GM12878 (cell line): ENCODE measurements at regions not wholly inside any gene's neighbourhood (a gene's known extent, or its start where the extent isn't known, plus 50 kb on each side); places are given as distances from the start of the nearest gene placed in this dataset.

Experiments used
- ATAC-seq: fragments of 200-7000 bp; cut with Tn5 transposase; 3 replicates; pipeline ENCODE4 v1.9.1; 2020; ENCODE audit warnings: mild to moderate bottlenecking, moderate library complexity
- BruUV-seq: library from RNA; stranded (reverse); fragments of 400-500 nt; replicated peaks from 2 replicates; lab custom pipeline; 2021; lab: Mats Ljungman, UMichigan
- CTCF ChIA-PET: fragments of 300-600 bp; sonication (Branson Sonifier 250); formaldehyde crosslinking; extraction: SDS; loops from one replicate; lab custom pipeline; 2021; ENCODE audit warnings: inconsistent platforms; lab: Yijun Ruan, JAX
- POLR2A ChIA-PET: fragments of 350-600 bp; formaldehyde crosslinking; extraction: SDS; loops from one replicate; lab custom pipeline; 2021; ENCODE audit warnings: inconsistent platforms; lab: Charles Lee
- RAD21 ChIA-PET: fragments of 300-600 bp; sonication (Branson Sonifier 250); formaldehyde crosslinking; loops from one replicate; lab custom pipeline; 2023; ENCODE audit warnings: antibody characterized with exemption; ENCODE audit not compliant: unreplicated experiment; lab: Charles Lee
- SMC1A ChIA-PET: fragments of 300-600 bp; sonication (Branson Sonifier 250); formaldehyde crosslinking; loops from one replicate; lab custom pipeline; 2023; ENCODE audit not compliant: unreplicated experiment, uncharacterized antibody; lab: Charles Lee
- DNase-seq: peaks from one replicate; pipeline ENCODE4 v3.0.0-alpha.2; 2011; ENCODE audit warnings: low read depth, low spot score
- FAIRE-seq: peaks from 3 replicates; lab custom pipeline; 2011; peaks lifted over from hg19 to GRCh38; lab: Jason Lieb, UNC
- H2AFZ ChIP-seq: 2 replicates; pipeline ENCODE4 v1.6.0; 2011; ENCODE audit warnings: low read depth, low read length, control low read depth; ENCODE audit not compliant: control insufficient read depth
- H3K27ac ChIP-seq: 2 replicates; pipeline ENCODE4 v1.5.1; 2011; ENCODE audit warnings: control low read depth; ENCODE audit not compliant: control insufficient read depth, insufficient read depth
- H3K27me3 ChIP-seq, 2 experiments: replicated peaks in 1 of 2; 2 replicates each; pipeline versions ENCODE4 v1.6.0 to v1.6.1; 2011; ENCODE audit warnings: low read length in 1 of 2; ENCODE audit not compliant: control insufficient read depth in 2 of 2, insufficient read depth in 2 of 2
- H3K36me3 ChIP-seq, 2 experiments: 2 replicates each; pipeline ENCODE4 v1.5.1; 2011; ENCODE audit warnings: low read length in 1 of 2; ENCODE audit not compliant: control insufficient read depth in 2 of 2, insufficient read depth in 2 of 2
- H3K4me1 ChIP-seq: 2 replicates; pipeline ENCODE4 v1.6.1; 2011; ENCODE audit warnings: mild to moderate bottlenecking, low read length, moderate library complexity, mixed read lengths; ENCODE audit not compliant: control insufficient read depth, insufficient read depth
- H3K4me2 ChIP-seq: 2 replicates; pipeline ENCODE4 v1.6.0; 2011; ENCODE audit warnings: control low read depth; ENCODE audit not compliant: control insufficient read depth, insufficient read depth
- H3K4me3 ChIP-seq: fragments of 200-600 bp; sonication (generic); 2 replicates; pipeline ENCODE4 v1.5.1; 2016
- H3K79me2 ChIP-seq: 2 replicates; pipeline ENCODE4 v1.6.0; 2011; ENCODE audit warnings: low read length; ENCODE audit not compliant: control insufficient read depth, insufficient read depth
- H3K9ac ChIP-seq: 2 replicates; pipeline ENCODE4 v1.8.0; 2011; ENCODE audit warnings: low read length, control low read depth, mixed read lengths; ENCODE audit not compliant: control insufficient read depth, insufficient read depth
- H3K9me3 ChIP-seq: replicated peaks from 3 replicates; pipeline ENCODE4 v1.5.1; 2011; ENCODE audit warnings: mild to moderate bottlenecking, low read length; ENCODE audit not compliant: control insufficient read depth, insufficient read depth
- H4K20me1 ChIP-seq: 2 replicates; pipeline ENCODE4 v1.6.0; 2011; ENCODE audit not compliant: control insufficient read depth, insufficient read depth
- ATF7 ChIP-seq: fragments of 450-650 bp; IDR thresholded peaks from 2 replicates; pipeline ENCODE4 v1.6.1; 2016; ENCODE audit warnings: low read depth, mild to moderate bottlenecking
- CBX3 ChIP-seq: fragments of 200-600 bp; sonication (generic); IDR thresholded peaks from 2 replicates; pipeline ENCODE4 v1.6.1; 2016; ENCODE audit warnings: low read depth, borderline replicate concordance
- CBX5 ChIP-seq: sonication (generic); IDR thresholded peaks from 2 replicates; pipeline ENCODE4 v1.6.1; 2016; ENCODE audit warnings: low read depth, moderate library complexity, mild to moderate bottlenecking, inconsistent platforms
- CEBPZ ChIP-seq: fragments of 150-350 bp; IDR thresholded peaks from 2 replicates; pipeline ENCODE4 v1.6.1; 2016; ENCODE audit warnings: low read depth, low read length
- EZH2 ChIP-seq: IDR thresholded peaks from 2 replicates; pipeline ENCODE4 v1.6.1; 2012; ENCODE audit warnings: low read depth, mild to moderate bottlenecking, control low read depth, inconsistent platforms, low read length, borderline replicate concordance; ENCODE audit not compliant: control insufficient read depth
- FOS ChIP-seq: IDR thresholded peaks from 3 replicates; pipeline ENCODE4 v1.6.1; 2011; ENCODE audit warnings: borderline replicate concordance; ENCODE audit not compliant: insufficient read length; ENCODE audit errors: extremely low read depth
- GABPA ChIP-seq: IDR thresholded peaks from 2 replicates; pipeline ENCODE4 v1.6.1; 2014; ENCODE audit warnings: antibody characterized with exemption, low read depth, mild to moderate bottlenecking, inconsistent platforms
- IRF4 ChIP-seq: IDR thresholded peaks from 2 replicates; pipeline ENCODE4 v1.6.1; 2011; ENCODE audit warnings: low read depth, low read length
- KDM1A ChIP-seq: fragments of 200-600 bp; sonication (generic); IDR thresholded peaks from 2 replicates; pipeline ENCODE4 v1.6.1; 2016; ENCODE audit warnings: borderline replicate concordance
- MLLT1 ChIP-seq: fragments of 450-650 bp; IDR thresholded peaks from 2 replicates; pipeline ENCODE4 v1.6.1; 2016; ENCODE audit warnings: mild to moderate bottlenecking
- POLR2AphosphoS5 ChIP-seq: IDR thresholded peaks from 2 replicates; pipeline ENCODE4 v1.6.1; 2011; ENCODE audit warnings: mild to moderate bottlenecking, low read length, inconsistent platforms
- RELA ChIP-seq: fragments of 450-650 bp; IDR thresholded peaks from 2 replicates; pipeline ENCODE4 v1.8.0; 2014; ENCODE audit warnings: borderline replicate concordance; ENCODE audit not compliant: partially characterized antibody
- SREBF1 ChIP-seq: IDR thresholded peaks from 2 replicates; pipeline ENCODE4 v1.6.1; 2012; ENCODE audit warnings: mild to moderate bottlenecking, low read length
- SRF ChIP-seq, 2 experiments: IDR thresholded peaks; 2 replicates each; pipeline ENCODE4 v1.6.1; 2011; ENCODE audit warnings: low read depth in 2 of 2, low read length in 2 of 2, mild to moderate bottlenecking in 1 of 2, moderate library complexity in 1 of 2
- STAT3 ChIP-seq: IDR thresholded peaks from 2 replicates; pipeline ENCODE4 v1.6.1; 2011; ENCODE audit warnings: low read depth, low read length, improper control_type of control experiment
- WRNIP1 ChIP-seq: IDR thresholded peaks from 2 replicates; pipeline ENCODE4 v1.6.1; 2011; ENCODE audit warnings: low read depth, low read length, improper control_type of control experiment, borderline replicate concordance
- ZZZ3 ChIP-seq: IDR thresholded peaks from 2 replicates; pipeline ENCODE4 v1.6.1; 2011; ENCODE audit warnings: low read depth; ENCODE audit not compliant: control insufficient read depth, insufficient read length
- WGBS: methylation state at CpG from one replicate; pipeline ENCODE4 v1.1.6; 2016; ENCODE audit warnings: low lambda C conversion rate; ENCODE audit not compliant: insufficient replicate concordance, insufficient coverage; ENCODE audit errors: missing lambda C conversion rate; 5-methylcytosine and 5-hydroxymethylcytosine counted together
- in situ Hi-C: fragments of 300-500 bp; cut with MboI; formaldehyde crosslinking; loops from 9 replicates; pipeline ENCODE4 v1.14.3; 2018; ENCODE audit warnings: mixed read lengths
- intact Hi-C: fragments of 100-400 bp; cut with micrococcal nuclease; formaldehyde crosslinking; loops from one replicate; pipeline ENCODE4 v1.14.2; 2022; ENCODE audit not compliant: unreplicated experiment
- TF ChIP-seq, protein P1 (sequence below): IDR thresholded peaks from 2 replicates; pipeline ENCODE4 v1.6.1; 2012; ENCODE audit warnings: low read depth, low read length, improper control_type of control experiment

DNA sequence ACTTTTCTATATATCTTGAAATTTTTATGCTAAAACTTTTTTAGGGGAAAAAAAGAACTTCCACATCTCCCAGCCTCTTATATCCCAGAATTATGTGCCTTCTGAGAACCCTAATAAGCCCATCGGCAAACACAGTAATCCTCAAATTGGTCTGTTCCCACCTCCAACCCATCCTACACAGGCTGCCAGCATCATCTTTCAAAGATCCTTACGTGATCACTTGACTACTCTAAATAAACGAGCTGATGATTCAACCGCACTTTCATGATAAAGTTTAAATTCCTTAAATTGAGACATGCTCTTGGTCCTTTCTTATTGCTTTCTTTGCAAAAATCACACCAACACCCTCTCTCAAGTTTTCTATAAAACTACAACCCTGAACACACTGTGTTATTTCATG is 52.5 kb downstream of the MPP7 start:
- Histone ChIP-seq H3K9me3 (no peaks in the 10 kb centered on the region), H4K20me1 (no peaks in the 10 kb centered on the region), H3K9ac (no peak overlapping the region), H3K36me3 (no peaks in the 10 kb centered on the region), H3K4me2 (no peak overlapping the region), H3K27me3 (no peaks in the 10 kb centered on the region; a peak in 1 of 4 replicates), H3K4me3 (no peak overlapping the region), H3K4me1 (no peaks in the 10 kb centered on the region), H3K79me2 (no peaks in the 10 kb centered on the region), H2AFZ (no peak overlapping the region), H3K27ac (no peak overlapping the region)
- WGBS: 41% methylated on average over 4 of the region's 4 CpGs
- no TSS peak for BruUV-seq
- ChIA-PET CTCF (interaction anchor here (1.0 to 4.2 kb wide), 8 partner anchors 9 to 151 kb away, joined by 3 to 77 read pairs (median 6); no protein-coding TSS in a partner anchor), SMC1A (interaction anchor here (1.0 to 3.8 kb wide), 6 partner anchors 31 to 143 kb away, joined by 3 to 39 read pairs (median 6); no protein-coding TSS in a partner anchor), POLR2A (no interaction called here), RAD21 (interaction anchor here (1.0 to 2.4 kb wide), 4 partner anchors 39 to 142 kb away, joined by 3 to 39 read pairs (median 4); no protein-coding TSS in a partner anchor)
- FAIRE-seq: no peak
- TF ChIP-seq GABPA (no peak), POLR2AphosphoS5 (no peak), STAT3 (no peak), MLLT1 (no peak), WRNIP1 (no peak), IRF4 (no peak), FOS (no peak), SREBF1 (no peak), ATF7 (no peak), KDM1A (no peak), EZH2 (no peak), CBX5 (no peak), CEBPZ (no peak), ZZZ3 (no peak), RELA (no peak), SRF (IDR thresholded peaks at IDR 0.05; ENCODE audit: low read depth in 2 of 2, low read length in 2 of 2) (no peak), CBX3 (no peak)
- TF ChIP-seq, protein P1, sequence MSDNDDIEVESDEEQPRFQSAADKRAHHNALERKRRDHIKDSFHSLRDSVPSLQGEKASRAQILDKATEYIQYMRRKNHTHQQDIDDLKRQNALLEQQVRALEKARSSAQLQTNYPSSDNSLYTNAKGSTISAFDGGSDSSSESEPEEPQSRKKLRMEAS: no peak
- ATAC-seq: no peak
- in situ Hi-C loops (no loop called here), intact Hi-C loops (loop anchor here (1.0 kb wide), 1 partner anchor 132 kb away; no protein-coding TSS in a partner anchor)
- no peak for DNase-seq
